GM21825 (cell line): ENCODE measurements at regions not wholly inside any gene's neighbourhood (a gene's known extent, or its start where the extent isn't known, plus 50 kb on each side); places are given as distances from the start of the nearest gene placed in this dataset.

ENCODE experiments used
- ATAC-seq: cut with Tn5 transposase; IDR thresholded peaks from one replicate; pipeline ENCODE4 v1.9.1; 2021; ENCODE audit warnings: mild to moderate bottlenecking, moderate library complexity; ENCODE audit not compliant: unreplicated experiment

- ATAC-seq, result no peak
Observed at GRCh38 chr2:67516362-67516761, 119.2 kb downstream of the ETAA1 start.

GRCh38 chr2:67516899-67517530, 119.9 kb downstream of the ETAA1 start:
- ATAC-seq, result no peak

GRCh38 chr2:67522148-67522547, 125.0 kb downstream of the ETAA1 start:
- no peak for ATAC-seq

GRCh38 chr2:67524213-67524612, 127.1 kb downstream of the ETAA1 start:
- ATAC-seq, result no peak

GRCh38 chr2:67524777-67525176, 127.6 kb downstream of the ETAA1 start:
- no peak for ATAC-seq

GRCh38 chr2:67526283-67526682, 129.2 kb downstream of the ETAA1 start:
- ATAC-seq, result no peak

- no peak for ATAC-seq
Observed at GRCh38 chr2:67528320-67528719, 131.2 kb downstream of the ETAA1 start.

- no peak for ATAC-seq
Observed at GRCh38 chr2:67532387-67532786, 135.3 kb downstream of the ETAA1 start.

- no peak for ATAC-seq
Observed at GRCh38 chr2:67534745-67535144, 137.6 kb downstream of the ETAA1 start.

GRCh38 chr2:67540962-67541361, 143.8 kb downstream of the ETAA1 start:
- no peak for ATAC-seq

- ATAC-seq, result no peak
Observed at GRCh38 chr2:67544286-67544685, 147.2 kb downstream of the ETAA1 start.

GRCh38 chr2:67548317-67549201, 151.4 kb downstream of the ETAA1 start:
- ATAC-seq, result no peak

- no peak for ATAC-seq
Observed at GRCh38 chr2:67559156-67559555, 162.0 kb downstream of the ETAA1 start.

GRCh38 chr2:67560771-67561456, 163.8 kb downstream of the ETAA1 start:
- ATAC-seq, result no peak

- ATAC-seq, result no peak
Observed at GRCh38 chr2:67561457-67561965, 164.4 kb downstream of the ETAA1 start.

GRCh38 chr2:67564076-67564475, 166.9 kb downstream of the ETAA1 start:
- no peak for ATAC-seq

- ATAC-seq, result no peak
Observed at GRCh38 chr2:67564626-67565025, 167.5 kb downstream of the ETAA1 start.

GRCh38 chr2:67565262-67565661, 168.1 kb downstream of the ETAA1 start:
- ATAC-seq, result no peak

GRCh38 chr2:67565761-67566160, 168.6 kb downstream of the ETAA1 start:
- no peak for ATAC-seq

GRCh38 chr2:67566285-67566684, 169.2 kb downstream of the ETAA1 start:
- ATAC-seq, result no peak

- no peak for ATAC-seq
Observed at GRCh38 chr2:67566958-67567635, 170.0 kb downstream of the ETAA1 start.
